GM12891 (cell line): ENCODE measurements at regions not wholly inside any gene's neighbourhood (a gene's known extent, or its start where the extent isn't known, plus 50 kb on each side); places are given as distances from the start of the nearest gene placed in this dataset.
"Not testable (repeated sequence)": the region's sequence is repeated elsewhere in the genome, so short reads cannot be mapped to it uniquely, and the experiment has no call there.

Experiments
- POLR2A ChIP-seq: IDR thresholded peaks from 2 replicates; pipeline ENCODE4 v1.6.1; 2011; ENCODE audit warnings: low read depth, low read length, control low read depth
- POLR2AphosphoS5 ChIP-seq: IDR thresholded peaks from 2 replicates; pipeline ENCODE4 v1.6.1; 2011; ENCODE audit warnings: low read depth, low read length, control low read depth
- SPI1 ChIP-seq: IDR thresholded peaks from 2 replicates; pipeline ENCODE4 v1.6.1; 2011; ENCODE audit warnings: low read depth, low read length, control low read depth
- TAF1 ChIP-seq: IDR thresholded peaks from 2 replicates; pipeline ENCODE4 v1.6.1; 2011; ENCODE audit warnings: low read depth, low read length, control low read depth

GRCh38 chr2:87409601-87410000 is 338.3 kb upstream of the PLGLB2 start:
- not testable (repeated sequence) for TF ChIP-seq TAF1, POLR2AphosphoS5, POLR2A, SPI1
